HG03175 (cell line): ENCODE measurements at regions not wholly inside any gene's neighbourhood (a gene's known extent, or its start where the extent isn't known, plus 50 kb on each side); places are given as distances from the start of the nearest gene placed in this dataset.
A peak's percentile ranks its signal among the peaks of the same experiment; 100 is the strongest.

ENCODE experiments used
- ATAC-seq: cut with Tn5 transposase; IDR thresholded peaks from one replicate; pipeline ENCODE4 v1.9.1; 2021; ENCODE audit warnings: mild to moderate bottlenecking, moderate library complexity; ENCODE audit not compliant: unreplicated experiment

DNA sequence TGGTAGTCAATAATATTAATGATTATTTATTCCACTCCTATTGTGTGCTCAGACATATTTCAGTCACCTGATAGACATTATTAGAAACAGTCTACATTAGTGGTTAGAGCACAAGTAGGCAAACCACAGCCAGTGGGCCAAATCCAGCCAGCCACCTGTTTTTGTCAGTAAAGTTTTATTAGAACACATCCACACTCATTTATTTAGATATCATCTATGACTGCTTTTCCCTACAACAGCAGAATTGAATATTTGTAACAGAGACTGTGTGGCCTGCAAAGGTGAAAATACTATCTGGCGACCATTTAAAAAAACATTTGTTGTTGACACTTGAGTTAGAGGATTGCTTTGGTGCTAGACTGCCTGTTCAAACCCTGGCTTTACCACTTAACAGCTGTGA is 220.0 kb upstream of the ZFP64 start:
- no peak for ATAC-seq

DNA sequence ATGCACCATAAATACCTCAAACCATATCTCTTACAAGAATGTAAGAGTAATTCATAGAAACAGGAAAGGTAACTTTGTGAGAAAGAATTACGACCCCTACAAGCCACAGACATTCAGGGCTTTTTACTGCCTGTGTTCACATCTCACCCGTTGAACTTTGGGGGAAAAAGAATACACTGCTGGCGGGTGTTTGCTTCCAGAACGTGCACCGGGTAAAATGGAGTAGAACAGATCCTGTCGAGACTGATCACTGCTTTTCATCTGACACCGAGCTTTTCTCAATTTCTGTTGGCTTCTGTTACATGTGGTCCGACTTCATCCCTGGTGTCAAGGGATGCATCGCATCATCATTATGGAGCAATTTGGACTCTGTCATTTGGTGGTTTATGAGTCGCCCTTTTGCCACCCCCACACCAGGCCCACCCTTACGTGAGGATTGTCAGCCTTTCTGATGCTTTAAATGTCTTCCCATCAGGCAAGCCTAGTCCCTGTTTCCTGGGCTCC is 219.2 kb upstream of the ZFP64 start:
- no peak for ATAC-seq

DNA sequence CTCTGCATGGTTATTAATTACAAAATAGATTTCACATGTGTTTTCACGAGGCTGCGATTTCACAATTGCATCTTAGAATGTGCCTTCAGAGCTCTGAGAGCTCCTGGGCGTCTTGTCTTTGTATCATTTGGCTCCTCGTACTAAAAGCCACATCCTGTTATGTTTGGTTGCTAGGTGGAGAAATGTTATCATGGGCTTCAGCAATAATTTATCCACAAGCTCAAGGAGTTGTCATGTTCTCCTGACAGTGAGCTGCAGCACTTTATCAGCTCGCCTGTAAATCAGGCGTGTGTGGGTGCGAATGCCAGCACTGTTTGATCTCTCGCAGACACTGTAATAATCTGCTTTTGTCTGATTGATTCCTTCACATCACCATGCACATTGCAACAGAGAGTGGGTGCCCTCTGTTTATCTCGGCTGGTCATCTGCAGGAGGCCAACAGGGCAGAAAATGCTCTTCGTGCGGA is 218.6 kb upstream of the ZFP64 start:
- no peak for ATAC-seq

GRCh38 chr20:52405986-52406385 is 214.4 kb upstream of the ZFP64 start:
- peak; percentile 6 for ATAC-seq

DNA sequence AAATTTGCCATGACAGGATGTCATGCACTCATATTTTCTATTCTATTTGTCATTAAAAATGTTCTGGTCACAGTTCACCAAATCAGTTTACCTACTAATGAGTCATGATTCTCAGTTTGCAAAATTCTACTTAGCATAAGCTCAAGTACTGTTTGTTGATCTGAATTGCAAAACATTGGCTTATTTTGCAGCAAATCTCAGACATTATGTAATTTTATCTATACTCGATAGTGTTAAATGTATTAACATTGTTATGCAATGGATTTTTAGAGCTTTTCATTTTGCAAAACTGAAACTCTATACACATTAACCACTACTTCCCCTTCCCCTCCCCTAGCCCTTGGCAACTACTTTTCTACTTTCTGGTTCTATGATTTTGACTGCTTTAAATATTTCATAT is 213.8 kb upstream of the ZFP64 start:
- ATAC-seq: peak; percentile 76

DNA sequence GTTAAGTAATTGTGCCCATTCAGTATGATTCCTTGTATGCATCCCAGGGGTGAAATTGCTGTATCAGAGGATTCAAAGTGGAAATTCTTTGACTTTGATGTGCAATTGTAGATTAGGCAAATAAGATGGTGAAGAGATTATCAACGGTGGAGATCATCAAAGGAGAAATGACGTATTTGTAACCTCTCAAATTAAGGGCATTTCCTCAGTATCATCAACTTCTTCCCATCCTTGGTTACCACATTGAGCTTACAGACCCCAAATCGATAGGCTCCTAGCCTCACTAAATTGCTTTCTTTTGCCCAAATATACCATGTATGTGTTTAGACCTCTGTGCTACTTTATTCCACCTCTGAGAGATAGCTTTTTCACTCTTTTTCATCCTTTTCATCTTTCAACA is 213.1 kb upstream of the ZFP64 start:
- no peak for ATAC-seq

DNA sequence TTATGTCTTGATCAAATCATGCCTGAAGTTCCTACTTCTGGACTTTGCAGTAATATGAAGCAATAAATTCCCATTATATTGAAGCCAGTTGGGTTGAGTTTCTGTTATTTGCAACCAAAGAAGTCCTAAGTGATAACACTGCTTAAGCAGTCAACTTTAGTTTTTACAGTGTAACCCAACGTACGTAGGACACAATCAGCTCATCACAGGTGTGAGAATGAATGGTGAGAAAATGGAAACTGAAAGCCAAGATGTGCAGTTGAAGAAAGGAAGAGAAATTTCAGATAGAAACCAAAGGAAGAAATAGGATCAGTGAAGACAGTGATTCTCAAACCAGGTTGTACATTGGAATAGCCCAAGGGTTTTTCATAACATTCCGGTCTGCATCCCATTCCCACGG is 211.4 kb upstream of the ZFP64 start:
- ATAC-seq: peak; percentile 56

DNA sequence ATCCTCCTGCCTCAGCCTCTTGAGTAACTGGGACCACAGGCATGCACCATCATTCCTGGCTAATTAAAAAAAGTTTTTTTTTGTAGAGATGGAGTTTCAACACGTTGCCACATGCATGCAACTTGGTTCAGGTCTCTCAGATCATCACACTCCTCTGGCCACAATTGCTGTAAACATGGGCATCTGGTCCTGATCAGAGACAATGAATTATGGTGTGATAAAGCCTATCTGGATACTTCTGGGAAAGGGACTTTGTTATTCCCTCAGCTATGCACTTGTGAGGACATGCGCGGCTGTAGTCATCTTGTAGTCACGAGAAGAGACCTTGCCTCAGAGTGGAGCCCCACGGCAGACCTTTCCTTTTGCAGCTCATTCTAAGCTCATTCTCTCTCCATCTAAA is 210.9 kb upstream of the ZFP64 start:
- no peak for ATAC-seq

- no peak for ATAC-seq
Measured at GRCh38 chr20:52401431-52401830, 209.9 kb upstream of the ZFP64 start.

- no peak for ATAC-seq
Measured at GRCh38 chr20:52399352-52399751, 207.8 kb upstream of the ZFP64 start.

DNA sequence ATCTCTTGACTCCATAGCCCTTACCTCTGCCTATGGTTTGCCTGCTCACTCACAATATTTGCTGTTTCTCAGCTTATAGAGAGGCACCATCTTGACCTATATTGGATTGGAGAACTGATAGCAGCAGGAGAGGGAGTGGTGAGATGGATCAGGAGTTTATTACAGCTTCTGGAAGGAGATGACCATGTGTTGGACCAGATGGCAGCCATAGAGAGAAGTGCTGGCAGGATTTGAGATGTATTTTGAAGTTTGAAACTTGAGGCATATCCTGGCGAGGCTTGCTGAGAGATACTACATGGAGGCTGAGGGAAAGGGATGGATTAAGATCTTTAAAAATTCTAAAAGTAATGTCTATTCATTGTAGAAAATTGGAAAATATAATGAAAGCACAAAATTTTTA is 198.0 kb upstream of the ZFP64 start:
- no peak for ATAC-seq

GRCh38 chr20:52383995-52384621 is 192.5 kb upstream of the ZFP64 start:
- ATAC-seq: no peak

GRCh38 chr20:52382933-52383332 is 191.4 kb upstream of the ZFP64 start:
- ATAC-seq: no peak

DNA sequence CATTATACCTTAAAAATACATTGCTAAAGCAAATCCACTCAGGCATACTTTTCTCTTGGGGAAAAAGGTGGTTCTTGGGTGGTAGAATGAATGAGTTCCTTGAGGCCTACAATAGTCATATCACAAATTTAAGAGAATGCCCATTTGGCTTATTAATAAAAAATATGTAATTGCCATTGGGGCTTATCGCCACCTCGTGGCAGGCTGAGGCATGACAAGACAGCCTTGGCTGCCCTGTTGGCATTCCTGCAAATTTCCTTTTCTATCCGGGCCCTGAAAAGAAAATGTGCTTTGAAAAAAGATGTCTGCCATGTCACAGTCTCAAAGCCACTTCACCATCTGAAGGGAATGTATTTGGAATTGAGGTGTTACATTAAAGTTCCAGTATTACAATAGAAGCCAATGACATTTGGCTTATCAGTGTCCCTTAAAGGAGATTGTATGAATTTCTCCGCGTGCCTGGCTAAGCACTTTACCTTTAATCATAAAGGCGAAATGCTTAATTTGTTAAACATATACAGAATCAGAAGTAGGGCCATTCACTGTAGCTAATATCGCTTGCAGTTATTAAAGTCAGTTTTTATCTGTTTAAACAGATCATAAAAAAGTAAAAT is 188.3 kb upstream of the ZFP64 start:
- ATAC-seq: no peak

- no peak for ATAC-seq
Measured at GRCh38 chr20:52372169-52372568, 180.6 kb upstream of the ZFP64 start.

GRCh38 chr20:52365688-52366087 is 174.1 kb upstream of the ZFP64 start:
- no peak for ATAC-seq

- no peak for ATAC-seq
Measured at GRCh38 chr20:52364405-52364804, 172.8 kb upstream of the ZFP64 start.

- ATAC-seq: no peak
Measured at GRCh38 chr20:52361650-52362049, 170.1 kb upstream of the ZFP64 start.

GRCh38 chr20:52349806-52350205 is 158.2 kb upstream of the ZFP64 start:
- ATAC-seq: no peak

DNA sequence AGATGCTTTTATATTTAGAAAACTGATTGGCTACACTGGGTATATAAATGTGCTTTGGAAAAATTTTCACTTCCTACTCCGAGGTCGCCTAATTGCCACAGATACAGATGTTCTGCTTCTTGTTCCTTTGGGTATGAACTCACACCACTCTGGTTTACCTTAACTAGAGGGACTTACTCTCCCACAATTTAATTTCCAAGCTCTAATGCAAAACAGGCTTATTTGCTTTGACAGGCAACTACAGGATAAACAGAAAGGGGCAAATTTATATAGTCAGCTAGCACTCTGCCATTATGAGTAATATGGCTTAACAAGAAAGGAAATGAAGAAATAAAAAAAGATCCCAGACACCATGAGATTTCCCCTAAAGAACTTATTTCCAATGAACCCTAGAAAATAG is 156.9 kb upstream of the ZFP64 start:
- no peak for ATAC-seq

GRCh38 chr20:52346797-52347196 is 155.2 kb upstream of the ZFP64 start:
- ATAC-seq: no peak

DNA sequence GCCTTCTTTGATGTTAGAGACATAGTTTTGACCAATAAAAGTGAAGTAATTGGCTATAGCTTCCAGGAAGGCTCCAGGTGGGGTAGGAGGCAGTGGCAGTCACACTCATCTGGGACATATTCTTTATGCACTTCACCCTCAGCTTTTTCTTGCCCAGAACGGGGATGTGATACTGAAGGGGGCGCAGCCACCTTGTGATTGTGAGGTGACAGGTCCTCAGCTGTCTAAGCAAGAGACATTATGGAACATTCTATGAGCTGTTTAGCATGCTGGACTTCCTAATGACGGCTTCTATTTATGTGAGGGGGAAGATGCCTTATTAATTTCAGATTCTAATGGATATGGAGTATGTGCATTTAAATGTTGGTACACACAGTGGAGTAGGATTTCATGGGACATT is 151.3 kb upstream of the ZFP64 start:
- no peak for ATAC-seq
